ENCODE measurements at regions not wholly inside any gene's neighbourhood (a gene's known extent, or its start where the extent isn't known, plus 50 kb on each side); places are given as distances from the start of the nearest gene placed in this dataset.
"Not testable (repeated sequence)": the region's sequence is repeated elsewhere in the genome, so short reads cannot be mapped to it uniquely, and the experiment has no call there.

- DNase-seq (ENCODE audit: low spot score) = no peak
Observed at GRCh38 chr13:50274181-50274580, 258.9 kb downstream of the KCNRG start.

- no peak for DNase-seq (ENCODE audit: low spot score)
Observed at GRCh38 chr13:50275392-50276063, 260.3 kb downstream of the KCNRG start.

GRCh38 chr13:50276550-50276949 is 261.3 kb downstream of the KCNRG start:
- DNase-seq (ENCODE audit: low spot score) = no peak

- no peak for DNase-seq (ENCODE audit: low spot score)
Observed at GRCh38 chr13:50277127-50277526, 261.9 kb downstream of the KCNRG start.

- no peak for DNase-seq (ENCODE audit: low spot score)
Observed at GRCh38 chr13:50277906-50278305, 262.7 kb downstream of the KCNRG start.

GRCh38 chr13:50280441-50280937 is 265.2 kb downstream of the KCNRG start:
- DNase-seq (ENCODE audit: low spot score) = no peak

- no peak for DNase-seq (ENCODE audit: low spot score)
Observed at GRCh38 chr13:50282016-50282415, 266.8 kb downstream of the KCNRG start.

GRCh38 chr13:50283017-50283416 is 267.8 kb downstream of the KCNRG start:
- DNase-seq (ENCODE audit: low spot score) = no peak

GRCh38 chr13:50284540-50284939 is 269.3 kb downstream of the KCNRG start:
- no peak for DNase-seq (ENCODE audit: low spot score)

GRCh38 chr13:50285283-50285682 is 270.0 kb downstream of the KCNRG start:
- DNase-seq (ENCODE audit: low spot score) = no peak

GRCh38 chr13:50286324-50286723 is 271.1 kb downstream of the KCNRG start:
- DNase-seq (ENCODE audit: low spot score) = no peak

- no peak for DNase-seq (ENCODE audit: low spot score)
Observed at GRCh38 chr13:50290186-50290585, 274.9 kb downstream of the KCNRG start.

- no peak for DNase-seq (ENCODE audit: low spot score)
Observed at GRCh38 chr13:50291611-50292010, 276.4 kb downstream of the KCNRG start.

- DNase-seq (ENCODE audit: low spot score) = no peak
Observed at GRCh38 chr13:50292081-50292480, 276.8 kb downstream of the KCNRG start.

- DNase-seq (ENCODE audit: low spot score) = not testable (repeated sequence)
Observed at GRCh38 chr13:50294425-50294824, 279.2 kb downstream of the KCNRG start.

GRCh38 chr13:50299546-50300249 is 284.5 kb downstream of the KCNRG start:
- no peak for DNase-seq (ENCODE audit: low spot score)

GRCh38 chr13:50303963-50304721 is 288.9 kb downstream of the KCNRG start:
- no peak for DNase-seq (ENCODE audit: low spot score)

GRCh38 chr13:50306156-50306555 is 290.9 kb downstream of the KCNRG start:
- no peak for DNase-seq (ENCODE audit: low spot score)

GRCh38 chr13:50309318-50309717 is 294.1 kb downstream of the KCNRG start:
- no peak for DNase-seq (ENCODE audit: low spot score)

GRCh38 chr13:50309882-50310594 is 294.8 kb downstream of the KCNRG start:
- DNase-seq (ENCODE audit: low spot score) = no peak

- DNase-seq (ENCODE audit: low spot score) = no peak
Observed at GRCh38 chr13:50310734-50311133, 295.5 kb downstream of the KCNRG start.

- DNase-seq (ENCODE audit: low spot score) = no peak
Observed at GRCh38 chr13:50318887-50319286, 303.6 kb downstream of the KCNRG start.

All from ureter (tissue), 1 donor.